ENCODE measurements at regions not wholly inside any gene's neighbourhood (a gene's known extent, or its start where the extent isn't known, plus 50 kb on each side); places are given as distances from the start of the nearest gene placed in this dataset.

DNA sequence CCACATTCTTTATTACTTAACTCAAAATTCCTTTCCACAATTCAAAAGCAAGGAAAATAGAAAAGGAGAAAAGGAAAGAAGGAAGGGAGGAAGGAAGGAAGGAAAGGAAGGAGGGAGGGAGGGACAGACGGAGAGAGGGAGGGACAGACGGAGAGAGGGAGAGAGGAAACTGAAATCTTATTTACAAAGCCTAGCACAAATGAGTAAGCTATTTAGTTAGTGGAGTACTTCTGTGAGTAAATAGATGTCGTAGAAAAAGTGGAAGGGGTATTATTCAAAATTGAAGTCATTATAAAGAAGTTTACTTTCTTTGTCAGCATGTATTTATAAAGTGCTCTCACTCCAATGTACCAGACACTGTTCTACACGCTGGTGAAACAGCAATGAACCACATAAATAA, 177.9 kb downstream of the CETN3 start:
- Histone ChIP-seq H3K4me3 (replicated peaks; ENCODE audit: insufficient read depth, low read length) (no peak overlapping the region), H3K27me3 (ENCODE audit: insufficient read depth, poor library complexity, severe bottlenecking) (no peaks in the 10 kb centered on the region), H3K27ac (replicated peaks) (no peak overlapping the region)
- TF ChIP-seq, protein P1, sequence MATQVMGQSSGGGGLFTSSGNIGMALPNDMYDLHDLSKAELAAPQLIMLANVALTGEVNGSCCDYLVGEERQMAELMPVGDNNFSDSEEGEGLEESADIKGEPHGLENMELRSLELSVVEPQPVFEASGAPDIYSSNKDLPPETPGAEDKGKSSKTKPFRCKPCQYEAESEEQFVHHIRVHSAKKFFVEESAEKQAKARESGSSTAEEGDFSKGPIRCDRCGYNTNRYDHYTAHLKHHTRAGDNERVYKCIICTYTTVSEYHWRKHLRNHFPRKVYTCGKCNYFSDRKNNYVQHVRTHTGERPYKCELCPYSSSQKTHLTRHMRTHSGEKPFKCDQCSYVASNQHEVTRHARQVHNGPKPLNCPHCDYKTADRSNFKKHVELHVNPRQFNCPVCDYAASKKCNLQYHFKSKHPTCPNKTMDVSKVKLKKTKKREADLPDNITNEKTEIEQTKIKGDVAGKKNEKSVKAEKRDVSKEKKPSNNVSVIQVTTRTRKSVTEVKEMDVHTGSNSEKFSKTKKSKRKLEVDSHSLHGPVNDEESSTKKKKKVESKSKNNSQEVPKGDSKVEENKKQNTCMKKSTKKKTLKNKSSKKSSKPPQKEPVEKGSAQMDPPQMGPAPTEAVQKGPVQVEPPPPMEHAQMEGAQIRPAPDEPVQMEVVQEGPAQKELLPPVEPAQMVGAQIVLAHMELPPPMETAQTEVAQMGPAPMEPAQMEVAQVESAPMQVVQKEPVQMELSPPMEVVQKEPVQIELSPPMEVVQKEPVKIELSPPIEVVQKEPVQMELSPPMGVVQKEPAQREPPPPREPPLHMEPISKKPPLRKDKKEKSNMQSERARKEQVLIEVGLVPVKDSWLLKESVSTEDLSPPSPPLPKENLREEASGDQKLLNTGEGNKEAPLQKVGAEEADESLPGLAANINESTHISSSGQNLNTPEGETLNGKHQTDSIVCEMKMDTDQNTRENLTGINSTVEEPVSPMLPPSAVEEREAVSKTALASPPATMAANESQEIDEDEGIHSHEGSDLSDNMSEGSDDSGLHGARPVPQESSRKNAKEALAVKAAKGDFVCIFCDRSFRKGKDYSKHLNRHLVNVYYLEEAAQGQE (IDR thresholded peaks at IDR 0.05; ENCODE audit: insufficient replicate concordance, low read depth) = no peak
- no peak for TF ChIP-seq GABPA (IDR thresholded peaks at IDR 0.05; ENCODE audit: low read depth)
- no peak for TF ChIP-seq POLR2AphosphoS5 (IDR thresholded peaks at IDR 0.05; ENCODE audit: low read depth)
- no peak for TF ChIP-seq SPI1 (IDR thresholded peaks at IDR 0.05; ENCODE audit: borderline replicate concordance, low read depth)
- TF ChIP-seq, protein P2, sequence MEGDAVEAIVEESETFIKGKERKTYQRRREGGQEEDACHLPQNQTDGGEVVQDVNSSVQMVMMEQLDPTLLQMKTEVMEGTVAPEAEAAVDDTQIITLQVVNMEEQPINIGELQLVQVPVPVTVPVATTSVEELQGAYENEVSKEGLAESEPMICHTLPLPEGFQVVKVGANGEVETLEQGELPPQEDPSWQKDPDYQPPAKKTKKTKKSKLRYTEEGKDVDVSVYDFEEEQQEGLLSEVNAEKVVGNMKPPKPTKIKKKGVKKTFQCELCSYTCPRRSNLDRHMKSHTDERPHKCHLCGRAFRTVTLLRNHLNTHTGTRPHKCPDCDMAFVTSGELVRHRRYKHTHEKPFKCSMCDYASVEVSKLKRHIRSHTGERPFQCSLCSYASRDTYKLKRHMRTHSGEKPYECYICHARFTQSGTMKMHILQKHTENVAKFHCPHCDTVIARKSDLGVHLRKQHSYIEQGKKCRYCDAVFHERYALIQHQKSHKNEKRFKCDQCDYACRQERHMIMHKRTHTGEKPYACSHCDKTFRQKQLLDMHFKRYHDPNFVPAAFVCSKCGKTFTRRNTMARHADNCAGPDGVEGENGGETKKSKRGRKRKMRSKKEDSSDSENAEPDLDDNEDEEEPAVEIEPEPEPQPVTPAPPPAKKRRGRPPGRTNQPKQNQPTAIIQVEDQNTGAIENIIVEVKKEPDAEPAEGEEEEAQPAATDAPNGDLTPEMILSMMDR (IDR thresholded peaks at IDR 0.05; ENCODE audit: insufficient read depth, low read length) = no peak
- DNase-seq (ENCODE audit: low read depth in 1 of 2, low spot score in 1 of 2) = no peak

DNA sequence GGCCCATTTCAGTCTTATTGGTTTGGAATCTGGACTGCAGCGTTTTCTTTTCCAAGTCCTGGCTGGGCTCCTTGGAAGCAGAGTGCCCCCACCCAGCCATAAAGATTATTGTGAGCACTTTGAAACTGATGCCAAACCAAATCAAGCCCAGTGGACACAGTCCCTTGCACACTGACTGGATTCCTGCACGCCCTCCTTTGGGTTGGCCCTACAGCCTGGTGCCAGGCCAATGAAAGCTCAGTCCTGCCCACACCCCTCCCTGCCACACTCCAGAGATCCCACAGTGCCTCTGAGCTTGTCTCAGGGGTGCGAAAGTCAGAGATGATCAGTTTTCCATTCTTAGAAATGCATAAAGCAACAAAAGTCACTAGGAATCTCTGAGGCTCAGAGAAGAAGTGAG, 181.9 kb downstream of the CETN3 start:
- DNase-seq (ENCODE audit: low read depth in 1 of 2, low spot score in 1 of 2) = no peak
- TF ChIP-seq GABPA (IDR thresholded peaks at IDR 0.05; ENCODE audit: low read depth) = no peak
- TF ChIP-seq SPI1 (IDR thresholded peaks at IDR 0.05; ENCODE audit: borderline replicate concordance, low read depth) = no peak
- TF ChIP-seq, protein P2 (IDR thresholded peaks at IDR 0.05; ENCODE audit: insufficient read depth, low read length) = no peak
- TF ChIP-seq POLR2AphosphoS5 (IDR thresholded peaks at IDR 0.05; ENCODE audit: low read depth) = no peak
- TF ChIP-seq, protein P1 (IDR thresholded peaks at IDR 0.05; ENCODE audit: insufficient replicate concordance, low read depth) = no peak
- Histone ChIP-seq H3K4me3 (replicated peaks; ENCODE audit: insufficient read depth, low read length) (no peak overlapping the region), H3K27ac (replicated peaks) (no peak overlapping the region), H3K27me3 (ENCODE audit: insufficient read depth, poor library complexity, severe bottlenecking) (no peaks in the 10 kb centered on the region)

DNA sequence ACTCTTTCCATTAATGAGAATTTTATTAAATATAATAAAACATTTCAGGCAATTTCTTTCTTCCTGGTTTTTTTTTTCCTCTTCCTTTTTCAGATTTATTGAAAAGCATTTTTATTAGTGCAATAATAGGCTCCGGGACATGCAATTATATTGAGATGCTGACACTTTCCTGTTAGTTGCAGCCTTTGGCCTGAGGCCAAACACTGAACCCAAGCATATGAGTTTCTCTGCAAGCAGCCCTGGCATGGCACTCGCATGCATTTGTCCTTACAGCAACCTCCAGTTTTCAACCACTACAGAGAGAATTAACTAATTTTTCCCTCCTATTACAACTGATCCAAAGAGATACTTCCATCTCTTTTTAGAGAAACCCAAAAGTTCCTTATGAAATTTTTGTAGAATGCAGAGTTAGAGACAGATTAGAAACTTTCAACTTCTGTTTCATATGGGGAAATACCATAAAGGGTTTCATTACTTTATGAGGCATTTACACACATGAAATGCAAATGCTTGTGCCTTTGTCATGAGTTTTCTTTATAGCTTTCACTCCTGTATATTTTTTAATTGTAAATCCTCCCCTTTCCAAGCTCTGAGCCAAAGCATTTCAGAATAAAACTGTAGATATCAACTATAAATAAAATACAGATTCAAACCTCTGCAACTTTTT, 183.0 kb downstream of the CETN3 start:
- DNase-seq (ENCODE audit: low read depth in 1 of 2, low spot score in 1 of 2) = no peak
- H3K27me3 ChIP-seq (ENCODE audit: insufficient read depth, poor library complexity, severe bottlenecking) = no peaks in the 10 kb centered on the region
- TF ChIP-seq GABPA (IDR thresholded peaks at IDR 0.05; ENCODE audit: low read depth) (no peak), POLR2AphosphoS5 (IDR thresholded peaks at IDR 0.05; ENCODE audit: low read depth) (no peak), SPI1 (IDR thresholded peaks at IDR 0.05; ENCODE audit: borderline replicate concordance, low read depth) (no peak)
- TF ChIP-seq, protein P2 (IDR thresholded peaks at IDR 0.05; ENCODE audit: insufficient read depth, low read length) = no peak
- TF ChIP-seq, protein P1 (IDR thresholded peaks at IDR 0.05; ENCODE audit: insufficient replicate concordance, low read depth) = no peak
- no peak overlapping the region for H3K4me3 ChIP-seq (replicated peaks; ENCODE audit: insufficient read depth, low read length)
- H3K27ac ChIP-seq (replicated peaks) = no peak overlapping the region
